ENCODE measurements at regions not wholly inside any gene's neighbourhood (a gene's known extent, or its start where the extent isn't known, plus 50 kb on each side); places are given as distances from the start of the nearest gene placed in this dataset.
"Not testable (repeated sequence)": the region's sequence is repeated elsewhere in the genome, so short reads cannot be mapped to it uniquely, and the experiment has no call there.

DNA sequence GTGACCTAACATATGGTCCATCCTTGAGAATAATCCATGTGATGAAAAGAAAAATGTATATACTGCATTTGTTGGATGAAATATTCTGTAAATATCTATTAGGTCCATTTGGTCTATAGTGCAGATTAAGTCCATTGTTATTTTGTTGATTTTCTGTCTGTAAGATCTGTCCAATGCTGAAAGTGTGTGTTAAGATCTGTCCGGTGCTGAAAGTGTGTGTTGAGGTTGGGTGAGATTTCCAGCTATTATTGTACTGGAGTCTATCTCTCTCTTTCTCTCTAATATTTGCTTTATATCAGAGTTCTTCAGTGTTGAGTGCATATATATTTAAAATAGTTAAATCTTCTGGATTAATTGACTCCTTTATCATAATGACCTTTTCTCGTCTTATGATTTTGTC, 828.8 kb upstream of the CRIM1 start:
- H3K27ac ChIP-seq (ENCODE audit: low read depth, low read length, severe bottlenecking): no peak overlapping the region
- H3K4me1 ChIP-seq (ENCODE audit: control insufficient read depth, insufficient read depth, low read length, poor library complexity, severe bottlenecking): no peaks in the 10 kb centered on the region
- H3K36me3 ChIP-seq (ENCODE audit: control insufficient read depth, insufficient read depth, low read length): no peaks in the 10 kb centered on the region
- WGBS, 2 experiments (ENCODE audit: insufficient coverage in 2 of 2): no CpG with 5 or more reads among the region's 2 CpGs
- no peak overlapping the region for H3K4me3 ChIP-seq (ENCODE audit: extremely low read depth, insufficient read depth, low read length, poor library complexity, severe bottlenecking)
- no peaks in the 10 kb centered on the region for H3K9me3 ChIP-seq (ENCODE audit: control insufficient read depth, low read length)

DNA sequence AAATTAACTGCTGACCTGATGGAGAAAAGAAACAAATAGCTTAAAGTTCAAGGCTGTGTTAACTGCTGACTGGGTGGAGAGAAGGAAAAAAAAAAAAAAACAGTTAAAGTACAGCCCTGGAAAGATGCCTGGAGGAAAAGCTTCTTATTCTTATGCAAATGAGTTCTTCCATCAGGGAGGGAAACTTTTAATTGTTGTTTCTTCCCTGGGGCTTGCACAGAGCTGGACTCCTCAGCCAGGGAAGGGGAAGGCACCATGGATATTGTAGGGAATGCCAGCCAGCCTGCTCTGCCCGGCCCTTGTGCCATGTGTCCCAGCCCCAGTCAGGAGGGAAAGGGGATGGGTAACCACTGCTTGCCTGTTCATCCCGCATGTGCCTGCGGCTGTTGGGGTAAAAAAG, 833.1 kb upstream of the CRIM1 start:
- H3K4me1 ChIP-seq (ENCODE audit: control insufficient read depth, insufficient read depth, low read length, poor library complexity, severe bottlenecking): no peaks in the 10 kb centered on the region
- no peak overlapping the region for H3K4me3 ChIP-seq (ENCODE audit: extremely low read depth, insufficient read depth, low read length, poor library complexity, severe bottlenecking)
- no peak overlapping the region for H3K27ac ChIP-seq (ENCODE audit: low read depth, low read length, severe bottlenecking)
- WGBS, 2 experiments (ENCODE audit: insufficient coverage in 2 of 2): 80 to 82% methylated on average over 1 of the region's 3 CpGs
- peaks cover 6% of the 10 kb centered on the region for H3K9me3 ChIP-seq (ENCODE audit: control insufficient read depth, low read length)
- no peaks in the 10 kb centered on the region for H3K36me3 ChIP-seq (ENCODE audit: control insufficient read depth, insufficient read depth, low read length)

DNA sequence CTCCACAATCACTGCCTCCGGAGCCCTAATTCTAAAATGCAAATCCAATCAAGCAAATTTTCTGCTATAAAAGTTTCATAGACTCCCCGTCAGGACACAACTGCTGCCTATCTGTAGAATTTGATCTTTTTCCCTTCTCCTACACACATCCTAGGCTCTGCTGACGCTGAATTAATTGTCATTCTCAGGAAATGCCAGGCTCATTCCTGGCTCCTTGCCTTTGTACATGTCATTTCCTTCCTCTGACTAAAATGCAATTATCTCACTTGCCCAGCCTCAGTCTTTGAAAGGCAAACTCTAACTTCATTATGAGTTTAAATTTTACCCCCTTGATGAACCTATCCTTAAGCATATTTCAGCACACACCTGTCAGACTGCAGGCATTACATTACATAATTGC, 844.9 kb upstream of the CRIM1 start:
- H3K36me3 ChIP-seq (ENCODE audit: control insufficient read depth, insufficient read depth, low read length): no peaks in the 10 kb centered on the region
- no peaks in the 10 kb centered on the region for H3K4me1 ChIP-seq (ENCODE audit: control insufficient read depth, insufficient read depth, low read length, poor library complexity, severe bottlenecking)
- H3K9me3 ChIP-seq (ENCODE audit: control insufficient read depth, low read length): no peaks in the 10 kb centered on the region
- no peak overlapping the region for H3K27ac ChIP-seq (ENCODE audit: low read depth, low read length, severe bottlenecking)
- WGBS, 2 experiments (ENCODE audit: insufficient coverage in 2 of 2): 70 to 77% methylated on average over 3 of the region's 3 CpGs
- no peak overlapping the region for H3K4me3 ChIP-seq (ENCODE audit: extremely low read depth, insufficient read depth, low read length, poor library complexity, severe bottlenecking)

DNA sequence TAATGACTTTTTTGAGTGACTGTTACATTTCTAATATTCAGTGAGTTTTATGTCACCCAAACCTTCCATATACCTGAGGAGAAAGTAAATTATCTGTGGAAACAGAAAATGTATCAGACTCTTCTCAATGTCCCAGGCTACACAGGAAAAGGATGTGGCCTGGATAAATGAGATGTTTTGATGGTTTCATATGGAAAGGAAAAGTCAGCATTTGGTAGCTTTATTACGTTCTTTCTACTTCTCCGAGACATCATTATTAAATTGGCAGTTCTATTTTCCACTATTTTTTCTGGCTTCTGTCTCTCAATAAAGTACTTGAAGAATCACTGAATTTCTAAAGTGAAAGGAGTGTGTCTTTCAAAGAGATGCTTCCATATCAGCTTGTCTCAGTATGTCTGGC, 847.0 kb upstream of the CRIM1 start:
- Histone ChIP-seq H3K4me3 (ENCODE audit: extremely low read depth, insufficient read depth, low read length, poor library complexity, severe bottlenecking) (no peak overlapping the region), H3K36me3 (ENCODE audit: control insufficient read depth, insufficient read depth, low read length) (no peaks in the 10 kb centered on the region), H3K9me3 (ENCODE audit: control insufficient read depth, low read length) (no peaks in the 10 kb centered on the region), H3K27ac (ENCODE audit: low read depth, low read length, severe bottlenecking) (no peak overlapping the region), H3K4me1 (ENCODE audit: control insufficient read depth, insufficient read depth, low read length, poor library complexity, severe bottlenecking) (no peaks in the 10 kb centered on the region)
- no CpG with 5 or more reads among the region's 2 CpGs for WGBS, 2 experiments (ENCODE audit: insufficient coverage in 2 of 2)

DNA sequence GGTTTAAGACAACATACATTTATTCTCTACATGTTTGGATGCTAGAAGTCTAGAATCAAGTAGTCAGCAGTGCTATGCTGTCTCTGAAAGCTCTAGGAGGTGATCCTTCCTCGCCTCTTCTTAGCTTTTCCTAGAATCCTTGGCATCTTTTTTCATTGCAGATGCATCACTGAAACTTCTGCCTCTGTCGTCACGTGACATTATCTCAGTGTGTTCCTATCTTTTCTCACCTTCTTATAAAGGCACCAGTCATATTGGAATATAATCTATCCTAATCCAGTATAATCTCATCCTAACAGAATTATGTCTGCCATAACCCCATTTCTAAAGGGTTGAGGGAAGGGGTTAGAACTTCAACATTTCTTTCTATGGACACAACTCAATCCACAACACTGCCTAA, 851.2 kb upstream of the CRIM1 start:
- Histone ChIP-seq H3K4me1 (ENCODE audit: control insufficient read depth, insufficient read depth, low read length, poor library complexity, severe bottlenecking) (no peaks in the 10 kb centered on the region), H3K27ac (ENCODE audit: low read depth, low read length, severe bottlenecking) (no peak overlapping the region), H3K36me3 (ENCODE audit: control insufficient read depth, insufficient read depth, low read length) (no peaks in the 10 kb centered on the region), H3K4me3 (ENCODE audit: extremely low read depth, insufficient read depth, low read length, poor library complexity, severe bottlenecking) (no peak overlapping the region), H3K9me3 (ENCODE audit: control insufficient read depth, low read length) (no peaks in the 10 kb centered on the region)
- 80 to 91% methylated on average over 3 of the region's 3 CpGs for WGBS, 2 experiments (ENCODE audit: insufficient coverage in 2 of 2)

DNA sequence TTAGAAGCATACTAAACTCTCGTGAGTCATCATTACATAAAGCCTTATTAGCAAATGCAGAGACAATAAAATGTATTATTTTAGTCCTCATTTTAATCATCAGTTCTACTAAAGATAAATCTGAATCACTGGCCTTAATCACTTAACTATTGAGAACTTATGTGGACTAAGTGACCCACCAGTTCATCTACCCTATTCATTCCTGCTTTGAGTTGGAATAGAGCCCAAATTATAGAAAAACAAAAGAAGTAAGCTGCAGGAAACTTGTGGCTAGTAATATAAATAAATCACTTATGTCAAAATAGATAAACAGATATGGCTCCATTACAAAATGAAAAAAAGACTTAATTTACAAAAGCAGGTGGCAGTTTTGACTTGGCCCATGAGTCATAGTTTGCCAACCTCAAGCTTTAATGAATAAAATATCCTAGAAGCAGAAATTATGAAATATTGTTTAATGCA, 851.8 kb upstream of the CRIM1 start:
- H3K9me3 ChIP-seq (ENCODE audit: control insufficient read depth, low read length): no peaks in the 10 kb centered on the region
- H3K27ac ChIP-seq (ENCODE audit: low read depth, low read length, severe bottlenecking): no peak overlapping the region
- no peaks in the 10 kb centered on the region for H3K4me1 ChIP-seq (ENCODE audit: control insufficient read depth, insufficient read depth, low read length, poor library complexity, severe bottlenecking)
- no CpG with 5 or more reads among the region's 1 CpG for WGBS, 2 experiments (ENCODE audit: insufficient coverage in 2 of 2)
- H3K36me3 ChIP-seq (ENCODE audit: control insufficient read depth, insufficient read depth, low read length): no peaks in the 10 kb centered on the region
- no peak overlapping the region for H3K4me3 ChIP-seq (ENCODE audit: extremely low read depth, insufficient read depth, low read length, poor library complexity, severe bottlenecking)

DNA sequence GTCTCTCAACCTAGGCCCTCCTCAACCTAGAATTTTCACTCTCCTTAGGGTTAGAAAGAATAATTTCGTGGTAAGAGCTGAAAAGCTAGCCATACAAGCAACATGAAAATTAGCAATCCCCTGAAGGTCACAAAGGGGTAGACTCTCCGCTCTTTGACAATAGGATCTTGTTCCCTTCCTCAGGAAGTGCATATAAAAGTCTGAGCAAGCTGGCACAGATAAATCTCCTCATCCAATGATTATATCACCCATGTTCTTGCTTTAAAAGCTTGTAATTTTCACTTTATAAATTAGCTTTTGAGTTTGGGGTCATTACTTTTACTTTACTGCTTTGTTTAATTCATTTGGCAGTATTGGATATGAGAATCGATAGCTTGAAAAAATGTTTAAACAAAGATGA, 852.3 kb upstream of the CRIM1 start:
- 86% methylated on average over 1 of the region's 3 CpGs; no CpG with 5 or more reads in 1 of the 2 experiments for WGBS, 2 experiments (ENCODE audit: insufficient coverage in 2 of 2)
- Histone ChIP-seq H3K9me3 (ENCODE audit: control insufficient read depth, low read length) (no peaks in the 10 kb centered on the region), H3K36me3 (ENCODE audit: control insufficient read depth, insufficient read depth, low read length) (no peaks in the 10 kb centered on the region), H3K4me1 (ENCODE audit: control insufficient read depth, insufficient read depth, low read length, poor library complexity, severe bottlenecking) (no peaks in the 10 kb centered on the region), H3K27ac (ENCODE audit: low read depth, low read length, severe bottlenecking) (no peak overlapping the region), H3K4me3 (ENCODE audit: extremely low read depth, insufficient read depth, low read length, poor library complexity, severe bottlenecking) (no peak overlapping the region)

DNA sequence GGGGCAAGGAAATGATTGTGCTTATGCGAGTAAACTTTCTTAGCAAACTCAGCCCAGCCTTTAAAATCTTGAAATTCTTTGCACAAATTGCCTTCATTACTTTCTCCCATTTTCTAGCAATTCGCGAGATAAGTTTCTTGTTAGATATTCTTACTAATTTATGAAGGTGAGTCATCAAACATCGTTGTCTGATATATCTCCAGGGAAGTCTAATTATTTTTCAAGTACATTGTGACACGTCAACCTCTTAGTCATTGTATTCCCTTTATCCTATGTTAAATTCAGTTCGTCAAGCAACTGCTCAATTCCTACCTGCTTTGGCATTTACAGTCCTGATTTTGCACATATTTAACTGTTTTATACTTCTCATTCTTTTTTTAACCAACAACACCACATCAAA, 854.5 kb upstream of the CRIM1 start:
- WGBS, 2 experiments (ENCODE audit: insufficient coverage in 2 of 2): 93 to 94% methylated on average over 2 to 3 of the region's 6 CpGs
- Histone ChIP-seq H3K4me3 (ENCODE audit: extremely low read depth, insufficient read depth, low read length, poor library complexity, severe bottlenecking) (no peak overlapping the region), H3K27ac (ENCODE audit: low read depth, low read length, severe bottlenecking) (no peak overlapping the region), H3K4me1 (ENCODE audit: control insufficient read depth, insufficient read depth, low read length, poor library complexity, severe bottlenecking) (no peaks in the 10 kb centered on the region), H3K9me3 (ENCODE audit: control insufficient read depth, low read length) (no peaks in the 10 kb centered on the region), H3K36me3 (ENCODE audit: control insufficient read depth, insufficient read depth, low read length) (no peaks in the 10 kb centered on the region)

DNA sequence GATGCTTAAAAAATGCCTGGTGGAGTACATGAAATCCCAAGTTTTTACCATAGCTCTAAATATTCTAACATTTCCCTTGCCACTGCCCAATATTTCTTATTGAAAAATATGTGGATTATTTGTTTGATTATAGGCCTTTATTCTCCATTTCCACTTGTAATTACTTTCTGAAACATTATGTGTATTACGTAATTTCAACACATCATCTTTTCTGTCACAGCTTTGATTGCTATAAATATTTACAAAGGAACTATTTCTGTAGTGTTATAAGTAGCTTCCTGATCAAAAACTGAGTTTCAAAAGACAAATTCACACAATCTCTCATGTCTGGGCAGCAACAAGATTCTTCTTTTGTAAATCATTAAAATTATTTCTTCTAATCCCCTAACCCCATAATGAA, 859.6 kb upstream of the CRIM1 start:
- Histone ChIP-seq H3K4me1 (ENCODE audit: control insufficient read depth, insufficient read depth, low read length, poor library complexity, severe bottlenecking) (no peaks in the 10 kb centered on the region), H3K4me3 (ENCODE audit: extremely low read depth, insufficient read depth, low read length, poor library complexity, severe bottlenecking) (no peak overlapping the region), H3K36me3 (ENCODE audit: control insufficient read depth, insufficient read depth, low read length) (no peaks in the 10 kb centered on the region), H3K9me3 (ENCODE audit: control insufficient read depth, low read length) (no peaks in the 10 kb centered on the region), H3K27ac (ENCODE audit: low read depth, low read length, severe bottlenecking) (no peak overlapping the region)
- WGBS, 2 experiments (ENCODE audit: insufficient coverage in 2 of 2): no CpG with 5 or more reads among the region's 1 CpG

DNA sequence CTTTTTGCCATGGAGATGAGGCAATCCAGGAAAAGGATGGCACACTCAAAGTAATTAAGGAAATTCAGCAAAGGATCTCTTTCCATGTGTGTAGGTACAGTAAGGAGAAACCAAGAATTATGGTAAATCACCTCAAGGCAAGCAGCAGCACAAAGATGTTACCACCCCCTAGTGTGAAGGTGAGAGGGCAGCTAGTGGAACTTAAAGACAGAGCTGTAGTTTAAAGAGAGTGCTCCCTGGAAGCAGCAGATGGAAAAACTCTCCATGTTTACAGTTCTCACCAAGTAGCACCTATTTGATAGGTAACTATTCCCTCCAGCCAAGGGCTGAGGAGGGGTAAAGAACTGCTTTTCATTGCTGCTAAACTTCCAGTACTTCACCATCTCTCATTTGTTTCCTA, 860.4 kb upstream of the CRIM1 start:
- Histone ChIP-seq H3K9me3 (ENCODE audit: control insufficient read depth, low read length) (no peaks in the 10 kb centered on the region), H3K36me3 (ENCODE audit: control insufficient read depth, insufficient read depth, low read length) (no peaks in the 10 kb centered on the region), H3K4me3 (ENCODE audit: extremely low read depth, insufficient read depth, low read length, poor library complexity, severe bottlenecking) (no peak overlapping the region), H3K27ac (ENCODE audit: low read depth, low read length, severe bottlenecking) (no peak overlapping the region), H3K4me1 (ENCODE audit: control insufficient read depth, insufficient read depth, low read length, poor library complexity, severe bottlenecking) (no peaks in the 10 kb centered on the region)

DNA sequence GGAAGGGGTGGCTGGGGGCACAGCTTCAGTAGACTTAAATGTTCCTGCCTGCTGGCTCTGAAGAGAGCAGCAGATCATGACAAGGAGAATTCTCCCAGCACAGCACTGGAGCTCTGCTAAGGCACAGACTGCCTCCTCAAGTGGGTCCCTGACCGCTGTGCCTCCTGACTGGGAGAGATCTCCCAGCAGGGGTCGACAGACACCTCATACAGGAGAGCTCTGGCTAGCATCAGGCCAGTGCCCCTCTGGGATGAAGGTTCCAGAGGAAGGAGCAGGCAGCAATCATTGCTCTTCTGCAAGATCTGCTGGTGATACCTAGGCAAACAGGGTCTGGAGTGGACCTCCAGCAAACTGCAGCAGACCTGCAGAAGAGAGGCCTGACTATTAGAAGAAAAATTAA, 877.5 kb upstream of the CRIM1 start:
- not testable (repeated sequence) for H3K4me1 ChIP-seq (ENCODE audit: control insufficient read depth, insufficient read depth, low read length, poor library complexity, severe bottlenecking); H3K27ac ChIP-seq (ENCODE audit: low read depth, low read length, severe bottlenecking); H3K9me3 ChIP-seq (ENCODE audit: control insufficient read depth, low read length); H3K4me3 ChIP-seq (ENCODE audit: extremely low read depth, insufficient read depth, low read length, poor library complexity, severe bottlenecking); H3K36me3 ChIP-seq (ENCODE audit: control insufficient read depth, insufficient read depth, low read length)
- WGBS, 2 experiments (ENCODE audit: insufficient coverage in 2 of 2): 83 to 86% methylated on average over 1 to 2 of the region's 2 CpGs

DNA sequence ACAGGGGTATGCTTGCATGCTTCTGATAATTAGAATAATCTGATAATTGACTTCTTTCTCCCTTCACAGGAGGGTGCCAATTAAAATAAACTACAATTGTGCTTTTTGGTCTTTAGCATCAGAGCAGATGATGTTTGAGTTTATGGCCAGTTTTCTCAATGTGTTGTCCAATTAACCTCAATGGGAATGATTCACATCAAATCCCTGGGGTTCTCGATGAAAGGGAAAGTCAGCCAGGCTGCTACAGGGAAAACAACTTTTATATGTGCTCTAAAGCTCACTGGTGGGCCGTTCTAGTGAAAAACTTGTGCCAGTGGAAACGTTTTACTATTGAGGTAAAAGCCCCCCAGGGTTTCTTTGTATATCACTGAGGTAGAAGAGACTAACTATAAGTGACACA, 887.3 kb upstream of the CRIM1 start:
- no peaks in the 10 kb centered on the region for H3K9me3 ChIP-seq (ENCODE audit: control insufficient read depth, low read length)
- 47 to 100% methylated on average over 1 to 3 of the region's 3 CpGs for WGBS, 2 experiments (ENCODE audit: insufficient coverage in 2 of 2)
- peaks cover 3% of the 10 kb centered on the region for H3K4me1 ChIP-seq (ENCODE audit: control insufficient read depth, insufficient read depth, low read length, poor library complexity, severe bottlenecking)
- H3K27ac ChIP-seq (ENCODE audit: low read depth, low read length, severe bottlenecking): no peak overlapping the region
- H3K4me3 ChIP-seq (ENCODE audit: extremely low read depth, insufficient read depth, low read length, poor library complexity, severe bottlenecking): no peak overlapping the region
- no peaks in the 10 kb centered on the region for H3K36me3 ChIP-seq (ENCODE audit: control insufficient read depth, insufficient read depth, low read length)
